Loucy (cell line): ENCODE measurements at regions not wholly inside any gene's neighbourhood (a gene's known extent, or its start where the extent isn't known, plus 50 kb on each side); places are given as distances from the start of the nearest gene placed in this dataset.

Experiments used
- H2AFZ ChIP-seq: fragments of 200-600 bp; sonication (generic); 2 replicates; pipeline ENCODE4 v1.6.0; 2016; ENCODE audit warnings: antibody characterized with exemption, mild to moderate bottlenecking, low read length, moderate library complexity
- H3F3A ChIP-seq: fragments of 200-600 bp; 2 replicates; pipeline ENCODE4 v1.6.0; 2016; ENCODE audit warnings: antibody characterized with exemption, low read depth, mild to moderate bottlenecking
- H3K27me3 ChIP-seq: fragments of 200-600 bp; sonication (generic); 2 replicates; pipeline ENCODE4 v1.6.1; 2014; ENCODE audit warnings: low read length, mild to moderate bottlenecking; ENCODE audit not compliant: insufficient read depth, poor library complexity, severe bottlenecking
- H3K36me3 ChIP-seq: fragments of 200-600 bp; sonication (generic); 2 replicates; pipeline ENCODE4 v1.6.1; 2016; ENCODE audit warnings: low read length; ENCODE audit not compliant: insufficient read depth
- H3K4me1 ChIP-seq: fragments of 200-600 bp; sonication (generic); 2 replicates; pipeline ENCODE4 v1.5.1; 2014; ENCODE audit warnings: low read length, mild to moderate bottlenecking; ENCODE audit not compliant: insufficient read depth, poor library complexity, severe bottlenecking
- H3K4me2 ChIP-seq: fragments of 200-600 bp; sonication (generic); 2 replicates; pipeline ENCODE4 v1.6.0; 2014; ENCODE audit warnings: antibody characterized with exemption, low read length, low read depth, mild to moderate bottlenecking; ENCODE audit not compliant: poor library complexity, severe bottlenecking
- H3K4me3 ChIP-seq: fragments of 200-600 bp; sonication (generic); 2 replicates; pipeline ENCODE4 v1.5.1; 2014; ENCODE audit warnings: low read length, mild to moderate bottlenecking, mixed read lengths; ENCODE audit not compliant: poor library complexity, severe bottlenecking
- H3K79me2 ChIP-seq: fragments of 200-600 bp; sonication (generic); 2 replicates; pipeline ENCODE4 v1.6.1; 2014; ENCODE audit warnings: low read length; ENCODE audit not compliant: insufficient read depth
- H3K9ac ChIP-seq: fragments of 200-600 bp; sonication (generic); 2 replicates; pipeline ENCODE4 v1.6.0; 2014; ENCODE audit warnings: mild to moderate bottlenecking, low read depth, low read length, moderate library complexity; ENCODE audit not compliant: poor library complexity, severe bottlenecking
- H3K9me2 ChIP-seq: fragments of 200-600 bp; sonication (generic); replicated peaks from 2 replicates; pipeline ENCODE4 v1.6.1; 2016; ENCODE audit warnings: low read depth, low read length, mixed read lengths
- H3K9me3 ChIP-seq: fragments of 200-600 bp; sonication (generic); 2 replicates; pipeline ENCODE4 v1.6.1; 2014; ENCODE audit warnings: mild to moderate bottlenecking, antibody characterized with exemption, low read length, low read depth; ENCODE audit not compliant: insufficient read depth
- H4K20me1 ChIP-seq: fragments of 200-600 bp; sonication (generic); 2 replicates; pipeline ENCODE4 v1.6.0; 2014; ENCODE audit warnings: antibody characterized with exemption, low read length, mild to moderate bottlenecking; ENCODE audit not compliant: insufficient read depth, poor library complexity, severe bottlenecking
- CTCF ChIP-seq: fragments of 200-600 bp; sonication (generic); conservative IDR thresholded peaks from 2 replicates; pipeline ENCODE4 v1.5.1; 2014; ENCODE audit warnings: mild to moderate bottlenecking, antibody characterized with exemption, low read length
- EZH2phosphoT487 ChIP-seq: fragments of 200-600 bp; IDR thresholded peaks from 2 replicates; pipeline ENCODE4 v1.6.1; 2018; ENCODE audit warnings: antibody characterized with exemption, mild to moderate bottlenecking, moderate library complexity, borderline replicate concordance

- no peaks in the 10 kb centered on the region for H3K9me3 ChIP-seq
Observed at GRCh38 chr16:88312732-88313131, 70.0 kb upstream of the ZNF469 start.

GRCh38 chr16:88314991-88315542 lies 67.7 kb upstream of the ZNF469 start:
- H3K9ac ChIP-seq = no peak overlapping the region
- no peaks in the 10 kb centered on the region for H3K27me3 ChIP-seq
- H3F3A ChIP-seq = no peaks in the 10 kb centered on the region
- H3K9me2 ChIP-seq = no peaks in the 10 kb centered on the region
- TF ChIP-seq CTCF (no peak), EZH2phosphoT487 (no peak)
- no peaks in the 10 kb centered on the region for H4K20me1 ChIP-seq
- H3K36me3 ChIP-seq = no peaks in the 10 kb centered on the region
- no peaks in the 10 kb centered on the region for H3K4me1 ChIP-seq
- no peak overlapping the region for H3K4me2 ChIP-seq
- H3K79me2 ChIP-seq = no peaks in the 10 kb centered on the region
- H3K9me3 ChIP-seq = no peaks in the 10 kb centered on the region
- H3K4me3 ChIP-seq = no peak overlapping the region
- no peak overlapping the region for H2AFZ ChIP-seq

More at GRCh38 chr16:88312732-88313131, 70.0 kb upstream of the ZNF469 start:
- H3K27me3 ChIP-seq = no peaks in the 10 kb centered on the region
- no peaks in the 10 kb centered on the region for H3K4me1 ChIP-seq
- H3K4me3 ChIP-seq = no peak overlapping the region
- no peaks in the 10 kb centered on the region for H3K79me2 ChIP-seq
- no peak overlapping the region for H2AFZ ChIP-seq
- TF ChIP-seq EZH2phosphoT487 (no peak), CTCF (no peak)
- no peak overlapping the region for H3K9ac ChIP-seq
- H3F3A ChIP-seq = no peaks in the 10 kb centered on the region
- H3K36me3 ChIP-seq = no peaks in the 10 kb centered on the region
- no peaks in the 10 kb centered on the region for H4K20me1 ChIP-seq
- H3K9me2 ChIP-seq = no peaks in the 10 kb centered on the region
- no peak overlapping the region for H3K4me2 ChIP-seq

GRCh38 chr16:88315543-88316105 lies 67.1 kb upstream of the ZNF469 start:
- H3K27me3 ChIP-seq = no peaks in the 10 kb centered on the region
- no peaks in the 10 kb centered on the region for H3K79me2 ChIP-seq
- H3F3A ChIP-seq = no peaks in the 10 kb centered on the region
- no peak overlapping the region for H3K4me2 ChIP-seq
- H4K20me1 ChIP-seq = no peaks in the 10 kb centered on the region
- H3K9me2 ChIP-seq = no peaks in the 10 kb centered on the region
- H2AFZ ChIP-seq = no peak overlapping the region
- no peak overlapping the region for H3K9ac ChIP-seq
- no peaks in the 10 kb centered on the region for H3K4me1 ChIP-seq
- no peaks in the 10 kb centered on the region for H3K9me3 ChIP-seq
- H3K4me3 ChIP-seq = no peak overlapping the region
- TF ChIP-seq CTCF (no peak), EZH2phosphoT487 (no peak)
- no peaks in the 10 kb centered on the region for H3K36me3 ChIP-seq
